IMR-90 (cell line): ENCODE measurements at regions not wholly inside any gene's neighbourhood (a gene's known extent, or its start where the extent isn't known, plus 50 kb on each side); places are given as distances from the start of the nearest gene placed in this dataset.

ENCODE experiments used
- ATAC-seq: fragments of 200-7000 bp; cut with Tn5 transposase; 2 replicates; pipeline ENCODE4 v1.9.1; 2020; ENCODE audit warnings: low read depth, mild to moderate bottlenecking, moderate library complexity
- BruUV-seq: library from RNA; stranded (reverse); fragments of 400-500 nt; replicated peaks from 2 replicates; lab custom pipeline; 2021; lab: Mats Ljungman, UMichigan
- CTCF ChIA-PET: fragments of 300-600 bp; formaldehyde crosslinking; extraction: SDS; loops from one replicate; lab custom pipeline; 2021; ENCODE audit warnings: antibody characterized with exemption; lab: Yijun Ruan, JAX
- POLR2A ChIA-PET: fragments of 300-600 bp; sonication (Branson Sonifier 250); formaldehyde crosslinking; loops from one replicate; lab custom pipeline; 2022; ENCODE audit warnings: antibody characterized with exemption; ENCODE audit not compliant: unreplicated experiment; lab: Charles Lee
- DNase-seq: peaks from one replicate; pipeline ENCODE4 v3.0.0; 2013
- H2AFZ ChIP-seq: replicated peaks from 2 replicates; pipeline ENCODE3; 2013; ENCODE audit warnings: low read length, mild to moderate bottlenecking; ENCODE audit not compliant: poor library complexity
- H2AK5ac ChIP-seq: 2 replicates; pipeline ENCODE4 v1.6.1; 2013; ENCODE audit warnings: low read depth, low read length, inconsistent platforms
- H2AK9ac ChIP-seq: replicated peaks from 2 replicates; pipeline ENCODE3; 2013; ENCODE audit warnings: mild to moderate bottlenecking, low read depth, low read length, moderate library complexity; ENCODE audit not compliant: poor library complexity
- H2BK120ac ChIP-seq: 2 replicates; pipeline ENCODE4 v1.6.1; 2013; ENCODE audit warnings: low read depth, low read length, inconsistent platforms
- H2BK15ac ChIP-seq: 3 replicates; pipeline ENCODE4 v1.6.1; 2013; ENCODE audit warnings: low read depth, low read length, inconsistent platforms
- H2BK20ac ChIP-seq: 2 replicates; pipeline ENCODE4 v1.6.1; 2013; ENCODE audit warnings: low read depth, mild to moderate bottlenecking, inconsistent platforms, low read length, moderate library complexity
- H2BK5ac ChIP-seq: 2 replicates; pipeline ENCODE4 v1.6.1; 2013; ENCODE audit warnings: mild to moderate bottlenecking, low read depth, low read length, inconsistent platforms; ENCODE audit not compliant: poor library complexity, severe bottlenecking
- H3K14ac ChIP-seq: replicated peaks from 2 replicates; pipeline ENCODE4 v1.6.1; 2013; ENCODE audit warnings: low read depth, low read length, inconsistent platforms
- H3K18ac ChIP-seq: 2 replicates; pipeline ENCODE4 v1.6.1; 2013; ENCODE audit warnings: low read depth, low read length, control low read depth
- H3K23ac ChIP-seq: 2 replicates; pipeline ENCODE4 v1.6.1; 2013; ENCODE audit warnings: low read depth, low read length, inconsistent platforms
- H3K27ac ChIP-seq: 2 replicates; pipeline ENCODE4 v1.5.1; 2013; ENCODE audit warnings: mild to moderate bottlenecking, control low read depth, low read length; ENCODE audit not compliant: insufficient read depth
- H3K27me3 ChIP-seq: 2 replicates; pipeline ENCODE4 v1.6.1; 2013; ENCODE audit warnings: low read length; ENCODE audit not compliant: control insufficient read depth, insufficient read depth
- H3K36me3 ChIP-seq: 2 replicates; pipeline ENCODE4 v1.6.1; 2013; ENCODE audit warnings: low read length, mixed read lengths; ENCODE audit not compliant: control insufficient read depth, insufficient read depth
- H3K4ac ChIP-seq: 2 replicates; pipeline ENCODE4 v1.6.1; 2013; ENCODE audit warnings: low read depth, low read length, inconsistent platforms
- H3K4me1 ChIP-seq: 2 replicates; pipeline ENCODE4 v1.6.1; 2013; ENCODE audit warnings: low read length, mixed read lengths; ENCODE audit not compliant: control insufficient read depth, insufficient read depth
- H3K4me2 ChIP-seq: 2 replicates; pipeline ENCODE4 v1.6.1; 2013; ENCODE audit warnings: low read depth, mild to moderate bottlenecking, control low read depth, low read length, moderate library complexity
- H3K4me3 ChIP-seq: 2 replicates; pipeline ENCODE4 v1.5.1; 2013; ENCODE audit warnings: low read depth, mild to moderate bottlenecking, control low read depth, low read length, moderate library complexity; ENCODE audit not compliant: insufficient read depth
- H3K56ac ChIP-seq: 2 replicates; pipeline ENCODE4 v1.6.1; 2013; ENCODE audit warnings: low read length, inconsistent platforms; ENCODE audit not compliant: insufficient read depth; ENCODE audit errors: extremely low read depth
- H3K79me1 ChIP-seq, 2 experiments: 2 replicates each; pipeline ENCODE4 v1.6.1; 2013; ENCODE audit warnings: low read length in 2 of 2, inconsistent platforms in 1 of 2, low read depth in 1 of 2
- H3K9ac ChIP-seq: 2 replicates; pipeline ENCODE4 v1.6.1; 2013; ENCODE audit warnings: low read depth, low read length, control low read depth
- H3K9me1 ChIP-seq: 2 replicates; pipeline ENCODE4 v1.6.1; 2013; ENCODE audit warnings: low read length, inconsistent platforms; ENCODE audit not compliant: insufficient read depth
- H3K9me3 ChIP-seq: 2 replicates; pipeline ENCODE4 v1.6.1; 2013; ENCODE audit warnings: low read length; ENCODE audit not compliant: control insufficient read depth, insufficient read depth
- H4K20me1 ChIP-seq: 2 replicates; pipeline ENCODE4 v1.6.1; 2013; ENCODE audit warnings: low read length, inconsistent platforms; ENCODE audit not compliant: insufficient read depth
- H4K5ac ChIP-seq: 2 replicates; pipeline ENCODE4 v1.6.1; 2013; ENCODE audit warnings: mild to moderate bottlenecking, low read depth, low read length, control low read depth
- H4K8ac ChIP-seq, 2 experiments: 2 replicates each; pipeline ENCODE4 v1.6.1; 2013; ENCODE audit warnings: low read depth in 2 of 2, low read length in 2 of 2, control low read depth in 1 of 2, inconsistent platforms in 1 of 2
- H4K91ac ChIP-seq: 2 replicates; pipeline ENCODE4 v1.6.1; 2013; ENCODE audit warnings: low read depth, low read length, inconsistent platforms; ENCODE audit not compliant: insufficient read depth
- BHLHE40 ChIP-seq: fragments of 150-350 bp; IDR thresholded peaks from 2 replicates; pipeline ENCODE4 v1.6.1; 2016; ENCODE audit warnings: mild to moderate bottlenecking, low read depth, low read length
- FOS ChIP-seq: fragments of 150-350 bp; IDR thresholded peaks from 2 replicates; pipeline ENCODE4 v1.6.1; 2016; ENCODE audit warnings: low read depth, low read length
- MXI1 ChIP-seq: IDR thresholded peaks from 2 replicates; pipeline ENCODE4 v1.6.1; 2012; ENCODE audit warnings: low read depth, mild to moderate bottlenecking, low read length, moderate library complexity, borderline replicate concordance
- POLR2A ChIP-seq: IDR thresholded peaks from 2 replicates; pipeline ENCODE4 v1.6.1; 2012; ENCODE audit warnings: mild to moderate bottlenecking, low read depth, low read length
- RAD21 ChIP-seq: IDR thresholded peaks from 2 replicates; pipeline ENCODE4 v1.6.1; 2012; ENCODE audit warnings: low read length, improper control_type of control experiment
- RCOR1 ChIP-seq: IDR thresholded peaks from 2 replicates; pipeline ENCODE4 v1.6.1; 2012; ENCODE audit warnings: mild to moderate bottlenecking, low read length, improper control_type of control experiment; ENCODE audit not compliant: insufficient replicate concordance
- SMC3 ChIP-seq: fragments of 150-350 bp; IDR thresholded peaks from 2 replicates; pipeline ENCODE4 v1.6.1; 2016; ENCODE audit warnings: low read depth, mild to moderate bottlenecking, antibody characterized with exemption, low read length, moderate library complexity
- WGBS, 2 experiments: methylation state at CpG; one replicate each; pipeline versions ENCODE4 v1.1.5 to v1.1.7; 2013; ENCODE audit warnings: missing lambda C conversion rate in 2 of 2; ENCODE audit not compliant: insufficient read length in 1 of 2; ENCODE audit errors: extremely low coverage in 2 of 2; 5-methylcytosine and 5-hydroxymethylcytosine counted together
- dilution Hi-C: fragments of 300-500 bp; cut with HindIII; formaldehyde crosslinking; loops from one replicate; pipeline ENCODE4 v1.14.3; 2018; ENCODE audit warnings: low sequenced_read_pairs; ENCODE audit not compliant: unreplicated experiment
- in situ Hi-C: fragments of 300-500 bp; cut with MboI; formaldehyde crosslinking; loops from 3 replicates; pipeline ENCODE4 v1.14.3; 2019; ENCODE audit warnings: low sequenced_read_pairs, inconsistent platforms, mixed read lengths
- intact Hi-C: fragments of 100-400 bp; cut with micrococcal nuclease; formaldehyde crosslinking; loops from 2 replicates; pipeline ENCODE4 v1.10.0; 2022
- TF ChIP-seq, protein P1 (sequence below): conservative IDR thresholded peaks from 2 replicates; pipeline ENCODE4 v1.5.1; 2012; ENCODE audit warnings: mild to moderate bottlenecking, low read depth, low read length, improper control_type of control experiment
- TF ChIP-seq, protein P2 (sequence below): fragments of 150-350 bp; IDR thresholded peaks from 2 replicates; pipeline ENCODE4 v1.6.1; 2016; ENCODE audit warnings: low read depth, mild to moderate bottlenecking, low read length, moderate library complexity, borderline replicate concordance

DNA sequence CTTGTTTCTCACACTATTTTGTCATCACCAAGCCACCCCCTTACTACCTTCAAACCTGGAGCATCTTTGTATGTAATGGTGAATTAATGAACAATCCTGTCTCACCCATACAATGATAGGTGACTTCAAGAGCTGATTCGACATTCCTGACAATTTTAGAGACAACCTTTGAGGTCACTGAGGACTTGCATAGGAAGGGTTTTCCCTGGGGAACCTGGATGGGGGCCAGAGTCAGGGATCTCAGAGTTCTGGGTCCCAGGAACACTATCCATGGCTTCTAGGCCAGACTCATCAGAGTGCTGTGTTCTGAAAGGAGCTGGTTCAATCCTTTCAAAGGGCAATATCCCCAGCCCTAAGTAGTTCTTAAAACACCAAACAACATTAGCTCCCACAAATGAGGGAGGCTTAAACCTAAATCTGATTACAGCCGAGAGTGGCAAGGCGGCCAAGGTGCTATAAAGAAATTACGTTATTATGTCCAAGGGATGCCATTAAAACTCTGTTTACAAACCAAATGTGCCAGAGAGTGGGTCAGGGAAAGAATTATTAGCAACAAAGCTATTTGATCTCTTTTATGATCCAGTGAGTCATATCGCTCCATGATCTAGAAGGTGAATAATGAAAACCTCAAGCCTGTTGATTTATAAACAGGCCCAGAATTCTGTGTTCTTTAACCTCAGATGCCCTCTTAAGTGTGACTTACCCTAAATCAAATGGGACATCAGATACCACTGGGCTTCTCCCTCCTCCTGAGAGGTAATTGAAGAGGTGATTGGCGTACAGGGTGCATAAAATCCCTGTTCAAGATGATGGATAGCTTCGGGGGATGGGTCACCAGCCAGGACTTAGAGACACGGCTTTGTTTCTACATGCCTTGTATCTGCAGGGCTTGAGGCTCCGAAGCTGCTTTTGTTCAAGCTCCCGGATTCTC, 230.2 kb upstream of the TBX3 start:
- no TSS peak for BruUV-seq
- Histone ChIP-seq H2BK120ac (peak overlapping the region; percentile 70), H3K9me3 (peaks cover 3% of the 10 kb centered on the region; the same call in 1 of the 2 replicates), H2AK5ac (peak overlapping the region; percentile 33), H3K9ac (no peak overlapping the region), H3K79me1 (peaks cover 0 to 3% of the 10 kb centered on the region in 2 experiments; a peak in 1 of 4 replicates), H2AFZ (no peak overlapping the region), H3K36me3 (no peaks in the 10 kb centered on the region), H4K5ac (peak overlapping the region; percentile 72), H4K91ac (0 out of 2 replicates have a peak overlapping the region, but pooled peaks have one; percentile 49), H3K27ac (no peak overlapping the region), H4K20me1 (no peaks in the 10 kb centered on the region), H3K4me3 (no peak overlapping the region), H3K23ac (0 out of 2 replicates have a peak overlapping the region, but pooled peaks have one; percentile 35), H3K4ac (peak overlapping the region; percentile 76), H3K56ac (no peak overlapping the region), H2BK20ac (peak overlapping the region; percentile 79; the same call in 1 of the 2 replicates), H3K4me1 (peaks cover 19% of the 10 kb centered on the region), H2BK5ac (no peak overlapping the region), H3K9me1 (peaks cover 14% of the 10 kb centered on the region), H3K18ac (peak overlapping the region; percentile 54; the same call in 1 of the 2 replicates), H3K14ac (peak overlapping the region; percentile 58), H3K4me2 (no peak overlapping the region), H2AK9ac (no peak overlapping the region), H4K8ac (peak overlapping the region in 1 of 2 experiments; percentile 43; a peak in 1 of 4 replicates), H3K27me3 (no peaks in the 10 kb centered on the region), H2BK15ac (peak overlapping the region; percentile 73; the same call in 1 of the 3 replicates)
- ATAC-seq = peak; percentile 11; the same call in 1 of the 2 replicates
- DNase-seq = peak; percentile 65
- POLR2A ChIA-PET = interaction anchor here (0.7 kb wide), 1 partner anchor 245 kb away, joined by 3 read pairs; no protein-coding TSS in a partner anchor
- CTCF ChIA-PET = no interaction called here
- TF ChIP-seq RCOR1 (no peak), SMC3 (no peak), BHLHE40 (peak; percentile 50; the same call in 1 of the 2 replicates), FOS (peak; percentile 76), MXI1 (no peak), POLR2A (0 out of 2 replicates have a peak, but pooled peaks have one; percentile 8), RAD21 (no peak)
- TF ChIP-seq, protein P1, sequence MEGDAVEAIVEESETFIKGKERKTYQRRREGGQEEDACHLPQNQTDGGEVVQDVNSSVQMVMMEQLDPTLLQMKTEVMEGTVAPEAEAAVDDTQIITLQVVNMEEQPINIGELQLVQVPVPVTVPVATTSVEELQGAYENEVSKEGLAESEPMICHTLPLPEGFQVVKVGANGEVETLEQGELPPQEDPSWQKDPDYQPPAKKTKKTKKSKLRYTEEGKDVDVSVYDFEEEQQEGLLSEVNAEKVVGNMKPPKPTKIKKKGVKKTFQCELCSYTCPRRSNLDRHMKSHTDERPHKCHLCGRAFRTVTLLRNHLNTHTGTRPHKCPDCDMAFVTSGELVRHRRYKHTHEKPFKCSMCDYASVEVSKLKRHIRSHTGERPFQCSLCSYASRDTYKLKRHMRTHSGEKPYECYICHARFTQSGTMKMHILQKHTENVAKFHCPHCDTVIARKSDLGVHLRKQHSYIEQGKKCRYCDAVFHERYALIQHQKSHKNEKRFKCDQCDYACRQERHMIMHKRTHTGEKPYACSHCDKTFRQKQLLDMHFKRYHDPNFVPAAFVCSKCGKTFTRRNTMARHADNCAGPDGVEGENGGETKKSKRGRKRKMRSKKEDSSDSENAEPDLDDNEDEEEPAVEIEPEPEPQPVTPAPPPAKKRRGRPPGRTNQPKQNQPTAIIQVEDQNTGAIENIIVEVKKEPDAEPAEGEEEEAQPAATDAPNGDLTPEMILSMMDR = no peak
- TF ChIP-seq, protein P2, sequence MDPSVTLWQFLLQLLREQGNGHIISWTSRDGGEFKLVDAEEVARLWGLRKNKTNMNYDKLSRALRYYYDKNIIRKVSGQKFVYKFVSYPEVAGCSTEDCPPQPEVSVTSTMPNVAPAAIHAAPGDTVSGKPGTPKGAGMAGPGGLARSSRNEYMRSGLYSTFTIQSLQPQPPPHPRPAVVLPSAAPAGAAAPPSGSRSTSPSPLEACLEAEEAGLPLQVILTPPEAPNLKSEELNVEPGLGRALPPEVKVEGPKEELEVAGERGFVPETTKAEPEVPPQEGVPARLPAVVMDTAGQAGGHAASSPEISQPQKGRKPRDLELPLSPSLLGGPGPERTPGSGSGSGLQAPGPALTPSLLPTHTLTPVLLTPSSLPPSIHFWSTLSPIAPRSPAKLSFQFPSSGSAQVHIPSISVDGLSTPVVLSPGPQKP = no peak
- dilution Hi-C loops = no loop called here
- in situ Hi-C loops = loop anchor here (5.0 kb wide), 1 partner anchor 227 kb away; no protein-coding TSS in a partner anchor
- intact Hi-C loops = loop anchor here (10.0 kb wide), 1 partner anchor 441 kb away; no protein-coding TSS in a partner anchor
- 17% methylated on average over 2 of the region's 10 CpGs; no CpG with 5 or more reads in 1 of the 2 experiments for WGBS, 2 experiments
